Peyer's patch (tissue), 4 donors: ENCODE measurements at regions not wholly inside any gene's neighbourhood (a gene's known extent, or its start where the extent isn't known, plus 50 kb on each side); places are given as distances from the start of the nearest gene placed in this dataset.
"Not testable (repeated sequence)": the region's sequence is repeated elsewhere in the genome, so short reads cannot be mapped to it uniquely, and the experiment has no call there.

Experiments
- DNase-seq, 3 donors: peaks; one replicate each; pipeline ENCODE4 v3.0.0-alpha.2; 2017 to 2019
- H3K27ac ChIP-seq, 4 donors: fragments of 200-600 bp; sonication (generic); one replicate each; pipeline ENCODE4 v1.5.1; 2016 to 2019
- H3K27me3 ChIP-seq, 2 donors: fragments of 200-600 bp; sonication (generic); one replicate each; pipeline ENCODE4 v1.5.1; 2019
- H3K36me3 ChIP-seq, 3 donors: fragments of 200-600 bp; sonication (generic); one replicate each; pipeline ENCODE4 v1.5.1; 2016 to 2019
- H3K4me1 ChIP-seq, 4 donors: fragments of 200-600 bp; sonication (generic); one replicate each; pipeline ENCODE4 v1.5.1; 2016 to 2019
- H3K4me3 ChIP-seq, 4 donors: fragments of 200-600 bp; sonication (generic); 1 replicate in 3 of 4; 2 replicates in 1 of 4; pipeline ENCODE4 v1.5.1; 2016 to 2019; ENCODE audit warnings: mild to moderate bottlenecking in 1 of 4
- H3K9me3 ChIP-seq, 4 donors: fragments of 200-600 bp; sonication (generic); one replicate each; pipeline ENCODE4 v1.5.1; 2016 to 2019; ENCODE audit warnings: mild to moderate bottlenecking in 1 of 4
- POLR2A ChIP-seq, 2 donors: fragments of 450-650 bp; IDR thresholded peaks; one replicate each; pipeline ENCODE4 v1.5.1; 2017; ENCODE audit warnings: antibody characterized with exemption in 2 of 2, mild to moderate bottlenecking in 2 of 2, moderate library complexity in 2 of 2
- TF ChIP-seq, protein P1 (sequence below), 6 experiments: fragments of 450-650 bp in 4 of 6; fragments of 200-600 bp in 2 of 6; sonication (generic) in 1 of 6; IDR thresholded peaks; one replicate each; pipeline ENCODE4 v1.5.1; 2017 to 2019; ENCODE audit warnings: antibody characterized with exemption in 6 of 6, mild to moderate bottlenecking in 3 of 6, moderate library complexity in 1 of 6

GRCh38 chr14:86777963-86778602, 1214.9 kb downstream of the GALC start:
- H3K36me3 ChIP-seq: no peaks in the 10 kb centered on the region
- no peaks in the 10 kb centered on the region for H3K27me3 ChIP-seq
- H3K4me1 ChIP-seq: no peaks in the 10 kb centered on the region
- TF ChIP-seq, protein P1, sequence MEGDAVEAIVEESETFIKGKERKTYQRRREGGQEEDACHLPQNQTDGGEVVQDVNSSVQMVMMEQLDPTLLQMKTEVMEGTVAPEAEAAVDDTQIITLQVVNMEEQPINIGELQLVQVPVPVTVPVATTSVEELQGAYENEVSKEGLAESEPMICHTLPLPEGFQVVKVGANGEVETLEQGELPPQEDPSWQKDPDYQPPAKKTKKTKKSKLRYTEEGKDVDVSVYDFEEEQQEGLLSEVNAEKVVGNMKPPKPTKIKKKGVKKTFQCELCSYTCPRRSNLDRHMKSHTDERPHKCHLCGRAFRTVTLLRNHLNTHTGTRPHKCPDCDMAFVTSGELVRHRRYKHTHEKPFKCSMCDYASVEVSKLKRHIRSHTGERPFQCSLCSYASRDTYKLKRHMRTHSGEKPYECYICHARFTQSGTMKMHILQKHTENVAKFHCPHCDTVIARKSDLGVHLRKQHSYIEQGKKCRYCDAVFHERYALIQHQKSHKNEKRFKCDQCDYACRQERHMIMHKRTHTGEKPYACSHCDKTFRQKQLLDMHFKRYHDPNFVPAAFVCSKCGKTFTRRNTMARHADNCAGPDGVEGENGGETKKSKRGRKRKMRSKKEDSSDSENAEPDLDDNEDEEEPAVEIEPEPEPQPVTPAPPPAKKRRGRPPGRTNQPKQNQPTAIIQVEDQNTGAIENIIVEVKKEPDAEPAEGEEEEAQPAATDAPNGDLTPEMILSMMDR (IDR thresholded peaks at IDR 0.05): no peak
- no peak for TF ChIP-seq POLR2A (IDR thresholded peaks at IDR 0.05)
- H3K4me3 ChIP-seq: no peak overlapping the region
- H3K27ac ChIP-seq: no peak overlapping the region
- H3K9me3 ChIP-seq: no peaks in the 10 kb centered on the region
- no peak for DNase-seq

DNA sequence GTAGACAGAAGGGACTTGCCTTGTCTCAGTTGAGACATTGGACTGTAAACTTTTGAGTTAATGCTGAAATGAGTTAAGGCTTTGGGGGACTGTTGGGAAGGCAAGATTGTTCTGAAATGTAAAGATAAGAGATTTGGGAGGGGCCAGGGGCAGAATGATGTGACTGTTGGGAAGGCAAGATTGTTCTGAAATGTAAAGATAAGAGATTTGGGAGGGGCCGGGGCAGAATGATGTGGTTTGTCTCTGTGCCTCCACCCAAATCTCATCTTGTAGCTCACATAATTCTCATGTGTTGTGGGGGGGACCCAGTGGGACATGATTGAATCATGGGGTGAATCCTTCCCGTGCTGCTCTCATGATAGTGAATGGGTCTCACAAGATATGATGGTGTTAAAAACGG, 1217.1 kb downstream of the GALC start:
- H3K27ac ChIP-seq, H3K9me3 ChIP-seq, H3K27me3 ChIP-seq, H3K4me3 ChIP-seq, H3K36me3 ChIP-seq, DNase-seq, H3K4me1 ChIP-seq: not testable (repeated sequence)

GRCh38 chr14:86774916-86775315, 1218.1 kb downstream of the GALC start:
- Histone ChIP-seq H3K4me1 (no peaks in the 10 kb centered on the region), H3K36me3 (no peaks in the 10 kb centered on the region), H3K4me3 (no peak overlapping the region), H3K9me3 (no peaks in the 10 kb centered on the region), H3K27me3 (no peaks in the 10 kb centered on the region), H3K27ac (no peak overlapping the region)
- no peak for DNase-seq
- no peak for TF ChIP-seq POLR2A (IDR thresholded peaks at IDR 0.05)
- TF ChIP-seq, protein P1 (IDR thresholded peaks at IDR 0.05): no peak

GRCh38 chr14:86772075-86772474, 1220.9 kb downstream of the GALC start:
- Histone ChIP-seq H3K4me3 (no peak overlapping the region), H3K36me3 (no peaks in the 10 kb centered on the region), H3K4me1 (no peaks in the 10 kb centered on the region), H3K27me3 (no peaks in the 10 kb centered on the region), H3K27ac (no peak overlapping the region), H3K9me3 (no peaks in the 10 kb centered on the region)
- DNase-seq: no peak
- TF ChIP-seq, protein P1 (IDR thresholded peaks at IDR 0.05): no peak
- no peak for TF ChIP-seq POLR2A (IDR thresholded peaks at IDR 0.05)

- no peak for DNase-seq
Measured at GRCh38 chr14:86770186-86770585, 1222.8 kb downstream of the GALC start.

DNA sequence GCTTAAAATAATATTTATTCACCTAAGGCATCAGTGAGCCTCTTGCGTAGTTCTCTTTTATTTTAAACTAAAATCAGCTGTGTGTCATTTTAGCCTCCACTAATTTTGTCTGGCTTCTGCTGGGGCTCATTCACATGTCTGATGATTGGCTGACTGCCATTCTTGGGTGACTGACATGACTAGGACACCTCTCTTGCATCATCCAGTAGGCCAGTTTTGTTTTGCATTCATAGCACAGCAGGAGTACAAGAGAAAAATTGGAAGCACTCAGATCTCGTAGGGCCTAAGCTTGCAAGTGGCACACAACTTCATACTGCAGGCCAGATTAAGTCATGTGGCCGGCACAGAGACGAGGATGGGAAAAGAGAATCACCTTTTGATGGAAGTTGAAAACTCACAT, 1226.5 kb downstream of the GALC start:
- Histone ChIP-seq H3K4me3 (no peak overlapping the region), H3K27me3 (no peaks in the 10 kb centered on the region), H3K36me3 (no peaks in the 10 kb centered on the region), H3K9me3 (peaks cover 0 to 3% (median 0%) of the 10 kb centered on the region in 4 donors), H3K27ac (no peak overlapping the region), H3K4me1 (no peaks in the 10 kb centered on the region)
- TF ChIP-seq, protein P1 (IDR thresholded peaks at IDR 0.05): no peak
- no peak for TF ChIP-seq POLR2A (IDR thresholded peaks at IDR 0.05)
- DNase-seq: no peak

More at GRCh38 chr14:86770186-86770585, 1222.8 kb downstream of the GALC start:
- Histone ChIP-seq H3K36me3 (no peaks in the 10 kb centered on the region), H3K27ac (no peak overlapping the region), H3K4me1 (no peaks in the 10 kb centered on the region), H3K27me3 (no peaks in the 10 kb centered on the region), H3K4me3 (no peak overlapping the region), H3K9me3 (peaks cover 0 to 3% (median 0%) of the 10 kb centered on the region in 4 donors)
- TF ChIP-seq POLR2A (IDR thresholded peaks at IDR 0.05): no peak
- TF ChIP-seq, protein P1 (IDR thresholded peaks at IDR 0.05): no peak
